ENCODE measurements at regions not wholly inside any gene's neighbourhood (a gene's known extent, or its start where the extent isn't known, plus 50 kb on each side); places are given as distances from the start of the nearest gene placed in this dataset.

- TF ChIP-seq EZH2 (IDR thresholded peaks at IDR 0.05; ENCODE audit: insufficient read depth, poor library complexity, severe bottlenecking) (no peak), EZH2phosphoT487 (IDR thresholded peaks at IDR 0.05; ENCODE audit: insufficient read depth, low read depth) (no peak)
These were observed 63.2 kb downstream of the NENF start for GRCh38 chr1:212495766-212496494.
